ENCODE measurements at regions not wholly inside any gene's neighbourhood (a gene's known extent, or its start where the extent isn't known, plus 50 kb on each side); places are given as distances from the start of the nearest gene placed in this dataset.
"Not testable (repeated sequence)": the region's sequence is repeated elsewhere in the genome, so short reads cannot be mapped to it uniquely, and the experiment has no call there.

DNA sequence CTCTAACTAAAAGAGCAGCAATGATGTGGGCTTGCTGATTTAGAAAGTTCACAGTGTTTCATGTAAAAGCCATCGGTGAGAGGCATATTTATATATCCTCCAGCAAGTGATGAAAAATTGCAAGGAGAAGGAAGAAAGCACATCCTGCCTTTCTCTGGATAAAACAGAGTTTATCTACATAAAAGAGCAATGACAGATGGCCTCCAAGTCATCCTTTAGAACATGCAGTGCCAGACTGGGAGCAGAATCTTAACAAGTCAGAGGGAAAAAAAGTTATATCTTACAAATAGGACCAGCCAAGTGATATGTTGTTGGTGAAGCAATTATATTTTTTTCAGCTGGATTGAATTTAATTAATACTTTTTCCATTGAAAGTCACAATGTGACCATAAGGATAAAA, 253.8 kb upstream of the MGMT start:
- ChIA-PET CTCF (no interaction called here), POLR2A (no interaction called here)
- TF ChIP-seq, protein P1, sequence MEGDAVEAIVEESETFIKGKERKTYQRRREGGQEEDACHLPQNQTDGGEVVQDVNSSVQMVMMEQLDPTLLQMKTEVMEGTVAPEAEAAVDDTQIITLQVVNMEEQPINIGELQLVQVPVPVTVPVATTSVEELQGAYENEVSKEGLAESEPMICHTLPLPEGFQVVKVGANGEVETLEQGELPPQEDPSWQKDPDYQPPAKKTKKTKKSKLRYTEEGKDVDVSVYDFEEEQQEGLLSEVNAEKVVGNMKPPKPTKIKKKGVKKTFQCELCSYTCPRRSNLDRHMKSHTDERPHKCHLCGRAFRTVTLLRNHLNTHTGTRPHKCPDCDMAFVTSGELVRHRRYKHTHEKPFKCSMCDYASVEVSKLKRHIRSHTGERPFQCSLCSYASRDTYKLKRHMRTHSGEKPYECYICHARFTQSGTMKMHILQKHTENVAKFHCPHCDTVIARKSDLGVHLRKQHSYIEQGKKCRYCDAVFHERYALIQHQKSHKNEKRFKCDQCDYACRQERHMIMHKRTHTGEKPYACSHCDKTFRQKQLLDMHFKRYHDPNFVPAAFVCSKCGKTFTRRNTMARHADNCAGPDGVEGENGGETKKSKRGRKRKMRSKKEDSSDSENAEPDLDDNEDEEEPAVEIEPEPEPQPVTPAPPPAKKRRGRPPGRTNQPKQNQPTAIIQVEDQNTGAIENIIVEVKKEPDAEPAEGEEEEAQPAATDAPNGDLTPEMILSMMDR (IDR thresholded peaks at IDR 0.05; ENCODE audit: insufficient read depth, low read length, missing control alignments): no peak
- no peak overlapping the region for H3K4me3 ChIP-seq (ENCODE audit: low read depth, low read length)
- DNase-seq (ENCODE audit: low read depth, low spot score): no peak

DNA sequence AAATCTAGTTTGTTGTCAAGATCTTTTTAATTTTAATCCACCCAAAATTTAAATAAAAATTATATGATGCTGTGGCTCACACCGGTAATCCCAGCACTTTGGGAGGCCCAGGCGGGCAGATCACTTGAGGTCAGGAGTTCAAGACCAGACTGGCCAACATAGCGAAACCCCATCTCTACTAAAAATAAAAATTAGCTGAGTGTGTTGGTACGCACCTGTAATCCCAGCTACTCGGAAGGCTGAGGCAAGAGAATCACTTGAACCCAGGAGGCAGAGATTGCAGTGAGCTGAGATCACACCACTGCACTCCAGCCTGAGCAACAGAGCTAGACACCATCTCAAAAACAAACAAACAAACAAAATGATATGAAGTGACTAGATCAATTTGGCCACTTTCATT, 253.0 kb upstream of the MGMT start:
- POLR2A ChIA-PET; CTCF ChIA-PET; H3K4me3 ChIP-seq (ENCODE audit: low read depth, low read length); DNase-seq (ENCODE audit: low read depth, low spot score): not testable (repeated sequence)

DNA sequence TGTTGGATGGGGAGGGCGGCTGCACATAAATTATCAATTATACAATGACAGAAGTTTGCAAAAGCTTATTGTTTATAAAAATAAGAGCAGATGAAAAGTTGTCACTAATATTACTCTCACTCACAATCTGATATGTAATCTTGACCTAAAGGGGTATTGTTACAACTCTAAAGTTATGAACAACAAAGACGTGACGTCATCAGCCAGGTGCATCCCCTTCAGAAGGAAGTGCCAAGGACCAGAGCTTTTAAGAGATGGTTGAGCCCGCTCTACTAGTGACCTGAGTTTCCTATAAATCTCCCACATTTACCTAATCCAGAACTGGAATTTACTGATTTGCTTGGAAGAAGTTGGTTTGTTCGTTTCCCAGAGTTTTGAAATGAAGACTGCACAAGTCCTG, 247.7 kb upstream of the MGMT start:
- no peak for DNase-seq (ENCODE audit: low read depth, low spot score)
- POLR2A ChIA-PET: no interaction called here
- CTCF ChIA-PET: no interaction called here
- TF ChIP-seq, protein P1 (IDR thresholded peaks at IDR 0.05; ENCODE audit: insufficient read depth, low read length, missing control alignments): no peak
- H3K4me3 ChIP-seq (ENCODE audit: low read depth, low read length): no peak overlapping the region

GRCh38 chr10:129222436-129222835, 244.6 kb upstream of the MGMT start:
- ChIA-PET CTCF (no interaction called here), POLR2A (no interaction called here)
- no peak for DNase-seq (ENCODE audit: low read depth, low spot score)
- TF ChIP-seq, protein P1 (IDR thresholded peaks at IDR 0.05; ENCODE audit: insufficient read depth, low read length, missing control alignments): no peak
- no peak overlapping the region for H3K4me3 ChIP-seq (ENCODE audit: low read depth, low read length)

DNA sequence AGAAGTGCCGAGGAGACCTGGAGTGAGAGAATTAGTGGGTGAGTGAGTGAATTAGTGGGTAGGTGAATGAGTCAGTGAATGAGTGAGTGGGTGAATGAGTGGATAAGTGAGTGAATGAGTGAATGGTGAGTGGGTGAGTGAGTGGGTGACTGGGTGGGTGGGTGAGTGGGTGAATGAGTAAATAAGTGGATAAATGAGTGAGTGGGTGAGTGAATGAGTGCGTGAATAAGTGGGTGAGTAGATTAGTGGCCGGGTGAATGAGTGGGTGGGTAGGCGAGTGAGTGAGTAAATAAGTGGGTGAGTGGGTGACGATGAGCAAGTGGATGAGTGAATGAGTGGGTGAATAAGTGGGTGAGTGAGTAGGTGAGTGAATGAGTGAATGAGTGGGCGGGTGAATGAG, 243.7 kb upstream of the MGMT start:
- ChIA-PET POLR2A (no interaction called here), CTCF (no interaction called here)
- no peak for DNase-seq (ENCODE audit: low read depth, low spot score)
- TF ChIP-seq, protein P1 (IDR thresholded peaks at IDR 0.05; ENCODE audit: insufficient read depth, low read length, missing control alignments): no peak
- no peak overlapping the region for H3K4me3 ChIP-seq (ENCODE audit: low read depth, low read length)

DNA sequence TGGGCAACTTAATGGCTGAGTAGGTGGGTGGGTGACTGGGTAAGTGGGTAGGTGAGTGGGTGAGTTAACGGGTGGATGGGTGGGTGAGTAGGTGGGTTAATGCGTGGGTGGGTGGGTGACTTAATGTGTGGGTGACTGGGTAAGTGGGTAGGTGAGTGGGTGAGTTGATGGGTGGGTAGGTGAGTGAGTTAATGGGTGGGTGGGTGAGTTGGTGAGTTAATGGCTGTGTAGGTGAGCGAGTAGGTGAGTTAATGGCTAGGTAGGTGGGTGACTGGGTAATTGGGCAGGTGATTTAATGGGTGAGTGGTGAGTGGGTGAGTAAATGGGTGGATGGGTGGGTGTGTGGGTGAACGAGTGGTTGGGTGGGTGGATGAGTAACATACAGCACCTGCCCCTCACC, 243.0 kb upstream of the MGMT start:
- CTCF ChIA-PET: no interaction called here
- POLR2A ChIA-PET: no interaction called here
- TF ChIP-seq, protein P1 (IDR thresholded peaks at IDR 0.05; ENCODE audit: insufficient read depth, low read length, missing control alignments): no peak
- no peak overlapping the region for H3K4me3 ChIP-seq (ENCODE audit: low read depth, low read length)
- DNase-seq (ENCODE audit: low read depth, low spot score): no peak

GRCh38 chr10:129231821-129232220, 235.2 kb upstream of the MGMT start:
- DNase-seq (ENCODE audit: low read depth, low spot score): no peak
- H3K4me3 ChIP-seq (ENCODE audit: low read depth, low read length): no peak overlapping the region
- ChIA-PET POLR2A (no interaction called here), CTCF (no interaction called here)
- TF ChIP-seq, protein P1 (IDR thresholded peaks at IDR 0.05; ENCODE audit: insufficient read depth, low read length, missing control alignments): no peak
